ENCODE measurements at regions not wholly inside any gene's neighbourhood (a gene's known extent, or its start where the extent isn't known, plus 50 kb on each side); places are given as distances from the start of the nearest gene placed in this dataset.

DNA sequence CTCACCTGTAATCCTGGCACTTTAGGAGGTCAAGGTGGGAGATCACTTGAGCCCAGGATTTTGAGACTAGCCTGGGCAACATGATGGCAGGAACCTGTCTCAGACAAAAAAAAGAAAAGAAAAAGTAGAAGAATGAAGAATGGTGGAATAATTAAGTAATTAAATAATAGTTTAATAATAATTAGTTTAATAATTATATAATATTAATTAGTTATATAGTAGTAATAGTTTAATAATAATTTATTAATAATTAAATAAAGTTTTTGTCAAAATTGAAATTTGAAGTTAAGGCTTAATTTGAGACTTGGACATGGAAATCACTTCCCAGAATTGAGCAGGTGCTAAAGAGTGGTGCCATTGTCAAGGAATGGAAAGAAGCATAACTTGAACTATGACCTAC is 52.2 kb upstream of the ABCA12 start (continued):
- TF ChIP-seq POLR2AphosphoS5 (IDR thresholded peaks at IDR 0.05; ENCODE audit: low read depth, low read length) (no peak), ZFX (IDR thresholded peaks at IDR 0.05) (no peak), JUND (IDR thresholded peaks at IDR 0.05) (no peak), EZH2phosphoT487 (IDR thresholded peaks at IDR 0.05; ENCODE audit: borderline replicate concordance) (no peak), ELF1 (IDR thresholded peaks at IDR 0.05; ENCODE audit: borderline replicate concordance, low read depth) (no peak)

DNA sequence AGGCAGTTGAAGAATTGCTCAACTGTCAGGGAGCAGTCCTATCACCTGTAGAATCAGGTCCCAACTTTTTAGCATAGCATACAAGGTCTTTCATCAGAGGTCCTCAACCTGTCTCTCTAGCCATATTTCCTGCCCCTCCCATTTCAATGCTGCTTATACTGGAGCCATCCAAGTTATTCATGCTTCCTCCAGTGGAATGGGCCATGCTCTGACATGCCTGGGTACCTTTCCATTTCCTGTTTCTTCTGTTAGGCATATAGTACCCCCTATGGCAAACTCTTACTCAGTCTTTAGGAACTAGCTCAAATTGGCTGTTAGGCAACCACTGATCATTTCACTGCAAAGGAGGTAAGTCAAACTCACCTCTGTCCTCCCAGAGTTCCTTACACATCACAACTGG is 51.0 kb upstream of the ABCA12 start:
- intact Hi-C loops (cut with micrococcal nuclease), result no loop called here
- Histone ChIP-seq H2AFZ (ENCODE audit: low read depth, low read length, poor library complexity, severe bottlenecking) (no peak overlapping the region), H3K4me2 (ENCODE audit: low read length) (no peak overlapping the region), H3K4me3 (replicated peaks in 1 of 2; ENCODE audit: low read depth in 1 of 2, low read length in 2 of 2) (no peak overlapping the region), H3K9me3 (ENCODE audit: control insufficient read depth in 1 of 2, insufficient read depth in 1 of 2, low read depth in 1 of 2, low read length in 2 of 2) (no peaks in the 10 kb centered on the region), H3K36me3 (ENCODE audit: control insufficient read depth in 1 of 2, insufficient read depth in 2 of 2, low read length in 2 of 2) (no peaks in the 10 kb centered on the region), H3K9me2 (ENCODE audit: insufficient read depth) (no peaks in the 10 kb centered on the region), H4K20me1 (ENCODE audit: insufficient read depth) (no peaks in the 10 kb centered on the region), H3K9ac (ENCODE audit: low read length) (no peak overlapping the region), H3K27ac (ENCODE audit: low read depth, low read length) (no peak overlapping the region), H3K27me3 (ENCODE audit: insufficient read depth, low read length) (no peaks in the 10 kb centered on the region), H3K4me1 (ENCODE audit: control insufficient read depth in 1 of 2, insufficient read depth in 2 of 2, low read length in 2 of 2) (no peaks in the 10 kb centered on the region), H3K79me2 (ENCODE audit: insufficient read depth, low read length) (no peaks in the 10 kb centered on the region)
- BruUV-seq (replicated peaks), result no TSS peak
- ChIA-PET CTCF (no interaction called here), POLR2A (no interaction called here), RAD21 (ENCODE audit: low non-redundant PET in 1 of 2, low total read pairs in 2 of 2, uncharacterized antibody in 2 of 2, unreplicated experiment in 2 of 2) (no interaction called here)
- DNase-seq (ENCODE audit: low read depth, low spot score), result no peak
- no peak for TF ChIP-seq SIN3A (IDR thresholded peaks at IDR 0.05; ENCODE audit: low read depth)
- no peak for TF ChIP-seq SRF (IDR thresholded peaks at IDR 0.05; ENCODE audit: low read depth)
- no peak for TF ChIP-seq ELF1 (IDR thresholded peaks at IDR 0.05; ENCODE audit: borderline replicate concordance, low read depth)
- TF ChIP-seq ZNF274 (IDR thresholded peaks at IDR 0.05; ENCODE audit: low read depth, low read length), result no peak
- ATAC-seq, result no peak
